GM23338 (cell line): ENCODE measurements at regions not wholly inside any gene's neighbourhood (a gene's known extent, or its start where the extent isn't known, plus 50 kb on each side); places are given as distances from the start of the nearest gene placed in this dataset.

ENCODE experiments used
- ATAC-seq: fragments of 200-7000 bp; cut with Tn5 transposase; 3 replicates; pipeline ENCODE4 v1.9.1; 2020
- DNase-seq: peaks from one replicate; pipeline ENCODE4 v3.0.0-alpha.2; 2015; ENCODE audit warnings: low spot score
- H2AFZ ChIP-seq: fragments of 200-600 bp; sonication (generic); 2 replicates; pipeline ENCODE4 v1.8.0; 2016; ENCODE audit warnings: antibody characterized with exemption, mild to moderate bottlenecking, moderate library complexity
- H3F3A ChIP-seq: fragments of 200-600 bp; sonication (generic); replicated peaks from 2 replicates; pipeline ENCODE4 v1.8.0; 2017; ENCODE audit warnings: antibody characterized with exemption, mixed run types, low read depth
- H3K27ac ChIP-seq: fragments of 200-600 bp; sonication (generic); 2 replicates; pipeline ENCODE4 v1.6.1; 2016; ENCODE audit warnings: low read depth
- H3K27me3 ChIP-seq: fragments of 200-600 bp; sonication (generic); 2 replicates; pipeline ENCODE4 v1.8.0; 2016; ENCODE audit warnings: mild to moderate bottlenecking, mixed run types, moderate library complexity; ENCODE audit not compliant: insufficient read depth
- H3K36me3 ChIP-seq: fragments of 200-600 bp; sonication (generic); 2 replicates; pipeline ENCODE4 v1.8.0; 2016; ENCODE audit warnings: mild to moderate bottlenecking; ENCODE audit not compliant: insufficient read depth
- H3K4me1 ChIP-seq: fragments of 200-600 bp; sonication (generic); 2 replicates; pipeline ENCODE4 v1.8.0; 2016; ENCODE audit warnings: mild to moderate bottlenecking, moderate library complexity; ENCODE audit not compliant: insufficient read depth
- H3K4me2 ChIP-seq: fragments of 200-600 bp; sonication (generic); 2 replicates; pipeline ENCODE4 v1.7.1; 2017; ENCODE audit warnings: mixed run types
- H3K4me3 ChIP-seq: fragments of 200-600 bp; sonication (generic); 2 replicates; pipeline ENCODE4 v1.6.1; 2016; ENCODE audit warnings: mixed run types
- H3K79me2 ChIP-seq: fragments of 200-600 bp; sonication (generic); replicated peaks from 2 replicates; pipeline ENCODE4 v1.8.0; 2017; ENCODE audit warnings: mild to moderate bottlenecking; ENCODE audit not compliant: insufficient read depth
- H3K9me2 ChIP-seq: fragments of 200-600 bp; sonication (generic); 2 replicates; pipeline ENCODE4 v1.8.0; 2017; ENCODE audit not compliant: insufficient read depth
- H4K20me1 ChIP-seq: fragments of 200-600 bp; sonication (generic); replicated peaks from 2 replicates; pipeline ENCODE4 v1.8.0; 2017; ENCODE audit warnings: mild to moderate bottlenecking; ENCODE audit not compliant: insufficient read depth
- H3K27ac Mint-ChIP-seq: 2 replicates; pipeline ENCODE4 v1.8.0; 2020; ENCODE audit warnings: inconsistent platforms, mild to moderate bottlenecking, moderate library complexity, mixed read lengths
- H3K27me3 Mint-ChIP-seq: 3 replicates; pipeline ENCODE4 v1.8.0; 2022; ENCODE audit warnings: low read depth, mild to moderate bottlenecking, moderate library complexity, mixed read lengths, inconsistent platforms; ENCODE audit not compliant: insufficient read depth, poor library complexity
- H3K36me3 Mint-ChIP-seq: 3 replicates; pipeline ENCODE4 v1.8.0; 2021; ENCODE audit warnings: low read depth, mild to moderate bottlenecking, inconsistent platforms, moderate library complexity, mixed read lengths
- H3K4me1 Mint-ChIP-seq: 3 replicates; pipeline ENCODE4 v1.8.0; 2020; ENCODE audit warnings: mild to moderate bottlenecking, inconsistent platforms, mixed read lengths
- H3K4me3 Mint-ChIP-seq: 3 replicates; pipeline ENCODE4 v1.8.0; 2021; ENCODE audit warnings: moderate library complexity, mild to moderate bottlenecking, inconsistent platforms, mixed read lengths
- H3K9me3 Mint-ChIP-seq: 3 replicates; pipeline ENCODE4 v1.8.0; 2020; ENCODE audit warnings: moderate library complexity, mild to moderate bottlenecking, inconsistent platforms, mixed read lengths
- CTCF ChIP-seq, 2 experiments: fragments of 200-600 bp in 1 of 2; sonication (generic) in 1 of 2; conservative IDR thresholded peaks; 2 replicates each; pipeline versions ENCODE4 v1.5.1 to v1.6.1; 2016 to 2017; ENCODE audit warnings: antibody characterized with exemption in 2 of 2, low read depth in 2 of 2, mild to moderate bottlenecking in 2 of 2, moderate library complexity in 1 of 2
- ETS1 ChIP-seq: IDR thresholded peaks from 2 replicates; pipeline ENCODE4 v1.6.1; 2016; ENCODE audit warnings: antibody characterized with exemption
- JUNB ChIP-seq: IDR thresholded peaks from one replicate; pipeline ENCODE4 v1.6.1; 2016; ENCODE audit warnings: antibody characterized with exemption; ENCODE audit not compliant: unreplicated experiment
- ZNF114 ChIP-seq: fragments of 250-450 bp; sonication (Bioruptor Pico); IDR thresholded peaks from 2 replicates; pipeline ENCODE4 v1.5.0; 2020; ENCODE audit warnings: mild to moderate bottlenecking, moderate library complexity
- ZNF331 ChIP-seq: fragments of 250-450 bp; sonication (Bioruptor Pico); IDR thresholded peaks from 2 replicates; pipeline ENCODE4 v1.5.0; 2020; ENCODE audit warnings: low read depth, mild to moderate bottlenecking, moderate library complexity
- ZNF462 ChIP-seq: fragments of 250-450 bp; sonication (Bioruptor Pico); IDR thresholded peaks from 2 replicates; pipeline ENCODE4 v1.5.0; 2020; ENCODE audit warnings: mild to moderate bottlenecking, moderate library complexity

- Histone ChIP-seq H3K27ac (no peak overlapping the region), H3K36me3 (no peaks in the 10 kb centered on the region), H2AFZ (no peak overlapping the region), H3K27me3 (no peaks in the 10 kb centered on the region), H3F3A (no peaks in the 10 kb centered on the region), H3K4me3 (no peak overlapping the region), H3K4me2 (no peak overlapping the region), H3K4me1 (no peaks in the 10 kb centered on the region; the same call in 1 of the 2 replicates), H4K20me1 (no peaks in the 10 kb centered on the region), H3K9me2 (peaks cover 10% of the 10 kb centered on the region; the same call in 1 of the 2 replicates), H3K79me2 (no peaks in the 10 kb centered on the region)
- peak; percentile 50; the same call in 2 of the 3 replicates for ATAC-seq
- no peaks in the 10 kb centered on the region for H3K36me3 Mint-ChIP-seq
- H3K4me3 Mint-ChIP-seq: no peak overlapping the region
- peaks cover 7% of the 10 kb centered on the region for H3K4me1 Mint-ChIP-seq
- DNase-seq: no peak
- TF ChIP-seq JUNB: no peak
- TF ChIP-seq ZNF114: no peak
- TF ChIP-seq CTCF (conservative IDR thresholded peaks at IDR 0.05; ENCODE audit: low read depth in 2 of 2): no peak
- TF ChIP-seq ZNF331 (CRISPR knock-in tag): no peak
- no peak for TF ChIP-seq ZNF462 (CRISPR knock-in tag)
- no peak for TF ChIP-seq ETS1
- H3K27ac Mint-ChIP-seq: no peak overlapping the region
- no peaks in the 10 kb centered on the region for H3K27me3 Mint-ChIP-seq
- peaks cover 2% of the 10 kb centered on the region; the same call in 1 of the 3 replicates for H3K9me3 Mint-ChIP-seq
These were observed 109.8 kb upstream of the WDR11 start for GRCh38 chr10:120741396-120741795.
